HepG2 (cell line): ENCODE measurements at regions not wholly inside any gene's neighbourhood (a gene's known extent, or its start where the extent isn't known, plus 50 kb on each side); places are given as distances from the start of the nearest gene placed in this dataset.

ENCODE experiments used
- ATAC-seq: fragments of 200-7000 bp; cut with Tn5 transposase; 3 replicates; pipeline ENCODE4 v1.9.1; 2020; ENCODE audit warnings: mild to moderate bottlenecking, moderate library complexity
- BruUV-seq: library from RNA; stranded (reverse); fragments of 400-500 nt; replicated peaks from 2 replicates; lab custom pipeline; 2021; lab: Mats Ljungman, UMichigan
- CTCF ChIA-PET: fragments of 300-600 bp; formaldehyde crosslinking; extraction: SDS; loops from one replicate; lab custom pipeline; 2021; ENCODE audit warnings: low total read pairs, inconsistent platforms, low intra/inter-chr PET ratio; lab: Yijun Ruan, JAX
- POLR2A ChIA-PET: fragments of 350-600 bp; sonication (Branson Sonifier 250); formaldehyde crosslinking; loops from one replicate; lab custom pipeline; 2020; ENCODE audit warnings: antibody characterized with exemption, inconsistent platforms; lab: Yijun Ruan, JAX
- DNase-seq: peaks from one replicate; pipeline ENCODE4 v3.0.0-alpha.2; 2015; ENCODE audit warnings: low spot score
- FAIRE-seq: peaks from 3 replicates; lab custom pipeline; 2011; peaks lifted over from hg19 to GRCh38; lab: Jason Lieb, UNC
- H2AFZ ChIP-seq: one replicate; pipeline ENCODE4 v1.6.1; 2011; ENCODE audit warnings: low read length, inconsistent platforms
- H3K27ac ChIP-seq: fragments of 300-600 bp; 3 replicates; pipeline ENCODE4 v1.8.0; 2011; ENCODE audit warnings: mixed run types, mild to moderate bottlenecking, mixed read lengths, low read length, inconsistent platforms; ENCODE audit not compliant: insufficient read depth; ENCODE audit errors: extremely low read length
- H3K27me3 ChIP-seq, 2 experiments: fragments of 200-600 bp in 1 of 2; 2 replicates in 1 of 2; 3 replicates in 1 of 2; pipeline versions ENCODE4 v1.6.0 to v1.8.0; 2011; ENCODE audit warnings: low read length in 2 of 2, mild to moderate bottlenecking in 2 of 2, moderate library complexity in 2 of 2, inconsistent platforms in 1 of 2; ENCODE audit not compliant: insufficient read depth in 2 of 2, control insufficient read depth in 1 of 2
- H3K36me3 ChIP-seq, 2 experiments: fragments of 200-600 bp in 1 of 2; replicated peaks in 1 of 2; 2 replicates in 1 of 2; 3 replicates in 1 of 2; pipeline versions ENCODE4 v1.5.1 to v1.8.0; 2011; ENCODE audit warnings: low read length in 2 of 2, inconsistent platforms in 1 of 2; ENCODE audit not compliant: insufficient read depth in 2 of 2, control insufficient read depth in 1 of 2
- H3K4me1 ChIP-seq: 2 replicates; pipeline ENCODE4 v1.5.1; 2012; ENCODE audit warnings: low read length, inconsistent platforms; ENCODE audit not compliant: insufficient read depth
- H3K4me2 ChIP-seq: 2 replicates; pipeline ENCODE4 v1.6.0; 2011; ENCODE audit warnings: low read depth, low read length, inconsistent platforms
- H3K4me3 ChIP-seq, 3 experiments: fragments of 200-600 bp in 1 of 3; sonication (generic), shearing (Covaris generic) in 1 of 3; replicated peaks in 1 of 3; 2 replicates each; pipeline ENCODE4 v1.5.1; 2011 to 2016; ENCODE audit warnings: low read length in 3 of 3, inconsistent platforms in 2 of 3, low read depth in 2 of 3, mild to moderate bottlenecking in 2 of 3, control low read depth in 1 of 3, mixed read lengths in 1 of 3; ENCODE audit not compliant: insufficient read depth in 1 of 3
- H3K79me2 ChIP-seq: one replicate; pipeline ENCODE4 v1.6.1; 2011; ENCODE audit warnings: low read length, inconsistent platforms; ENCODE audit not compliant: insufficient read depth
- H3K9ac ChIP-seq: 2 replicates; pipeline ENCODE4 v1.6.0; 2011; ENCODE audit warnings: mild to moderate bottlenecking, low read depth, low read length, inconsistent platforms; ENCODE audit not compliant: insufficient read depth
- H3K9me3 ChIP-seq: 2 replicates; pipeline ENCODE4 v1.5.1; 2012; ENCODE audit warnings: mild to moderate bottlenecking, low read length
- H4K20me1 ChIP-seq: 2 replicates; pipeline ENCODE4 v1.6.0; 2011; ENCODE audit warnings: inconsistent platforms, mild to moderate bottlenecking, low read length, moderate library complexity; ENCODE audit not compliant: insufficient read depth
- BCL6 ChIP-seq: IDR thresholded peaks from 2 replicates; pipeline ENCODE4 v1.6.1; 2016; ENCODE audit warnings: missing genetic modification reagents, missing compliant biosample characterization
- CHCHD3 ChIP-seq: sonication (generic); formaldehyde crosslinking; IDR thresholded peaks from 2 replicates; pipeline ENCODE4 v1.8.0; 2022; ENCODE audit warnings: mild to moderate bottlenecking, missing genetic modification reagents, moderate library complexity
- FIP1L1 ChIP-seq: fragments of 200-400 bp; formaldehyde crosslinking; IDR thresholded peaks from 2 replicates; pipeline ENCODE4 v1.6.1; 2018; ENCODE audit warnings: low read depth, mild to moderate bottlenecking, low read length, moderate library complexity, borderline replicate concordance; ENCODE audit not compliant: insufficient read depth
- GMEB1 ChIP-seq: sonication (generic); formaldehyde crosslinking; IDR thresholded peaks from 2 replicates; pipeline ENCODE4 v1.5.1; 2020; ENCODE audit warnings: missing genetic modification reagents, mild to moderate bottlenecking, borderline replicate concordance
- KLF12 ChIP-seq: sonication (generic); formaldehyde crosslinking; IDR thresholded peaks from 2 replicates; pipeline ENCODE4 v1.4.0; 2020; ENCODE audit warnings: missing genetic modification reagents, borderline replicate concordance
- ZBTB25 ChIP-seq: IDR thresholded peaks from 2 replicates; pipeline ENCODE4 v1.6.1; 2018; ENCODE audit warnings: missing genetic modification reagents
- ZNF101 ChIP-seq: sonication (generic); formaldehyde crosslinking; IDR thresholded peaks from 2 replicates; pipeline ENCODE4 v1.4.0; 2020; ENCODE audit warnings: mild to moderate bottlenecking, low read depth, missing genetic modification reagents, borderline replicate concordance
- ZNF160 ChIP-seq: sonication (generic); formaldehyde crosslinking; IDR thresholded peaks from 2 replicates; pipeline ENCODE4 v1.8.0; 2022; ENCODE audit warnings: mild to moderate bottlenecking, inconsistent platforms, missing genetic modification reagents
- ZNF282 ChIP-seq: fragments of 450-650 bp; IDR thresholded peaks from 2 replicates; pipeline ENCODE4 v1.6.1; 2018; ENCODE audit not compliant: partially characterized antibody
- ZNF660 ChIP-seq: sonication (generic); formaldehyde crosslinking; IDR thresholded peaks from 2 replicates; pipeline ENCODE4 v1.5.1; 2020; ENCODE audit warnings: mild to moderate bottlenecking, low read depth, missing genetic modification reagents, borderline replicate concordance
- WGBS: methylation state at CpG from one replicate; pipeline ENCODE4 v1.1.6; 2017; ENCODE audit warnings: low lambda C conversion rate; 5-methylcytosine and 5-hydroxymethylcytosine counted together
- in situ Hi-C: cut with HindIII; loops from 2 replicates; pipeline ENCODE4 v1.10.0; 2017; ENCODE audit warnings: low pct_unique_long_range_greater_than_20kb; ENCODE audit not compliant: extremely low pct_ligation_motif_present
- intact Hi-C: fragments of 100-400 bp; cut with micrococcal nuclease; formaldehyde crosslinking; loops from one replicate; pipeline ENCODE4 v1.10.0; 2022; ENCODE audit not compliant: unreplicated experiment
- TF ChIP-seq, protein P1 (sequence below): sonication (generic); formaldehyde crosslinking; IDR thresholded peaks from 2 replicates; pipeline ENCODE4 v1.4.0; 2020; ENCODE audit warnings: missing genetic modification reagents

DNA sequence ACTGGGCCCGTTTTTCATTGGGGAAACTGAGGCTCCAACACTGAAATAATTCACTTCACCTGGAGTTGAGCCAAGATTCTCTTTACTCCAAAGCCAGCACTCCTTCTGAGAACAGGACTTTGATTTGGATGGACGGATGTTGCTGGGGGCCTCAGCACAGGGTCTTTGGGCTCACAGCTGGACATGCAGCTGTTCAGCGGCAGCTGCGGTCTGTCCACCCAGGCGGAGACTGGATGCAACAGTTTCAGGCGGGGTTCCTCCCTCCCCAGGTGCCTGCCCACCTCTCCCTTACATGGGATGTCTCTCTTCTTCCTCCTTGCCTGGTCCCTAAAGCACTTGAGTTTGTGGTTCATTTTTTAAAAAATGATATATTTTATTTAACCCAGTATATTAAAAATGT, 219.0 kb upstream of the IRX4 start:
- ATAC-seq (no peak), DNase-seq (no peak), FAIRE-seq (no peak)
- in situ Hi-C loops: no loop called here
- no peaks in the 10 kb centered on the region for H4K20me1 ChIP-seq
- no peaks in the 10 kb centered on the region for H3K9me3 ChIP-seq
- H3K79me2 ChIP-seq: no peaks in the 10 kb centered on the region
- no peak overlapping the region for H3K27ac ChIP-seq
- 6% methylated on average over 2 of the region's 6 CpGs for WGBS
- H3K9ac ChIP-seq: no peak overlapping the region
- no peaks in the 10 kb centered on the region for H3K36me3 ChIP-seq
- H2AFZ ChIP-seq: no peak overlapping the region
- TF ChIP-seq, protein P1, sequence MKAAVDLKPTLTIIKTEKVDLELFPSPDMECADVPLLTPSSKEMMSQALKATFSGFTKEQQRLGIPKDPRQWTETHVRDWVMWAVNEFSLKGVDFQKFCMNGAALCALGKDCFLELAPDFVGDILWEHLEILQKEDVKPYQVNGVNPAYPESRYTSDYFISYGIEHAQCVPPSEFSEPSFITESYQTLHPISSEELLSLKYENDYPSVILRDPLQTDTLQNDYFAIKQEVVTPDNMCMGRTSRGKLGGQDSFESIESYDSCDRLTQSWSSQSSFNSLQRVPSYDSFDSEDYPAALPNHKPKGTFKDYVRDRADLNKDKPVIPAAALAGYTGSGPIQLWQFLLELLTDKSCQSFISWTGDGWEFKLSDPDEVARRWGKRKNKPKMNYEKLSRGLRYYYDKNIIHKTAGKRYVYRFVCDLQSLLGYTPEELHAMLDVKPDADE (CRISPR knock-in tag): no peak
- TF ChIP-seq ZNF660 (no peak), CHCHD3 (CRISPR knock-in tag) (no peak), ZNF101 (no peak), FIP1L1 (no peak), KLF12 (CRISPR knock-in tag) (no peak), BCL6 (CRISPR knock-in tag) (no peak), ZBTB25 (CRISPR knock-in tag) (no peak), ZNF160 (CRISPR knock-in tag) (no peak), ZNF282 (no peak), GMEB1 (CRISPR knock-in tag) (no peak)
- ChIA-PET POLR2A (no interaction called here), CTCF (no interaction called here)
- peaks cover 0 to 49% of the 10 kb centered on the region in 2 experiments; a peak in 3 of 5 replicates for H3K27me3 ChIP-seq
- no TSS peak for BruUV-seq
- intact Hi-C loops: no loop called here
- H3K4me3 ChIP-seq: no peak overlapping the region
- H3K4me1 ChIP-seq: no peaks in the 10 kb centered on the region
- no peak overlapping the region for H3K4me2 ChIP-seq
